Muscle of leg (tissue), 3 donors: ENCODE measurements at regions not wholly inside any gene's neighbourhood (a gene's known extent, or its start where the extent isn't known, plus 50 kb on each side); places are given as distances from the start of the nearest gene placed in this dataset.
"Not testable (repeated sequence)": the region's sequence is repeated elsewhere in the genome, so short reads cannot be mapped to it uniquely, and the experiment has no call there.

ENCODE experiments used
- DNase-seq: peaks from one replicate; pipeline ENCODE4 v3.0.0; 2013
- H3K27ac ChIP-seq: one replicate; pipeline ENCODE4 v1.5.1; 2013; ENCODE audit warnings: mild to moderate bottlenecking, low read length, control low read depth
- H3K27me3 ChIP-seq: one replicate; pipeline ENCODE4 v1.6.1; 2013; ENCODE audit warnings: low read length; ENCODE audit not compliant: control insufficient read depth, insufficient read depth
- H3K36me3 ChIP-seq: one replicate; pipeline ENCODE4 v1.6.1; 2013; ENCODE audit warnings: low read length; ENCODE audit not compliant: control insufficient read depth, insufficient read depth
- H3K4me1 ChIP-seq: one replicate; pipeline ENCODE4 v1.6.1; 2013; ENCODE audit warnings: low read length; ENCODE audit not compliant: control insufficient read depth, insufficient read depth
- H3K4me3 ChIP-seq: one replicate; pipeline ENCODE4 v1.5.1; 2013; ENCODE audit warnings: low read length, control low read depth
- H3K9me3 ChIP-seq: replicated peaks from 2 replicates; pipeline ENCODE4 v1.6.1; 2013; ENCODE audit warnings: low read depth, low read length; ENCODE audit not compliant: control insufficient read depth
- WGBS: methylation state at CpG from one replicate; pipeline ENCODE4 v1.1.5; 2013; ENCODE audit warnings: missing lambda C conversion rate; ENCODE audit not compliant: insufficient coverage; 5-methylcytosine and 5-hydroxymethylcytosine counted together

DNA sequence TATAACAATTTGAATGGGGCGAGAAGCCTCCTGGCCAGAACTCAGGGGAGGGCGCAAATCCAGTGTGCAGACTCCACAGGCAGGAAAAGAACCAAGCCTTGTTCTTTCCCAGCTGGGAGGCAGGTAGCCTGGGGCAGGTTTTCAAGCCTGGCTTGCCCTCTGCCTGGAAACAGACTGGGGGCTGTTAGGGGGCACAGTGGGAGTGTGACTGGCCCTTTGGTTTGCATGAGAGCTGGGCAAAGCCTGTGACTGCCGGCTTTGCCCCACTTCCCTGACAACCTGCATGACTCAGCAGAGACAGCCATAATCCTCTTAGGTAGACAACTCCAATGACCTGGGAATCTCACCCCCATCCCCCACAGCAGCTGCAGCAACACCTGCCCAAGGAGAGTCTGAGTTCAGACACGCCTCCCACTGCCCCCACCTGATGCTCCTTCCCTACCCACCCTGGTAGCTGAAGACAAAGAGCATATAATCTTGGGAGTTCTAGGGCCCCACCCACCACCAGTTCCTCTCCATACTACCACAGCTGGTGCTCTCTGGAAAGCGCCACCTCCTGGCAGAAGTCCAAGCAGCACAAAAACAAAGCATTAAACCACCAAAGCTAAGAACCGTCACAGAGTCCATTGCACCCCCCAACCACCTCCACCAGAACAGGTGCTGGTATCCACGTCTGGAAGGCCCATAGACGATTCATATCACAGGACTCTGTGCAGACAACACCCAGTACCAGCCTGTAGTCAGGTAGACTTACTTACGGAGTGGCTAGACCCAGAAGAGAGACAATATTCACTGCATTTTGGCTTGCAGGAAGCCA, 402.5 kb downstream of the STK39 start:
- no peaks in the 10 kb centered on the region for H3K27me3 ChIP-seq
- no peak for DNase-seq
- no peak overlapping the region for H3K4me3 ChIP-seq
- H3K4me1 ChIP-seq = no peaks in the 10 kb centered on the region
- no peaks in the 10 kb centered on the region for H3K9me3 ChIP-seq
- H3K36me3 ChIP-seq = no peaks in the 10 kb centered on the region
- no peak overlapping the region for H3K27ac ChIP-seq
- WGBS = 78% methylated on average over 6 of the region's 9 CpGs

DNA sequence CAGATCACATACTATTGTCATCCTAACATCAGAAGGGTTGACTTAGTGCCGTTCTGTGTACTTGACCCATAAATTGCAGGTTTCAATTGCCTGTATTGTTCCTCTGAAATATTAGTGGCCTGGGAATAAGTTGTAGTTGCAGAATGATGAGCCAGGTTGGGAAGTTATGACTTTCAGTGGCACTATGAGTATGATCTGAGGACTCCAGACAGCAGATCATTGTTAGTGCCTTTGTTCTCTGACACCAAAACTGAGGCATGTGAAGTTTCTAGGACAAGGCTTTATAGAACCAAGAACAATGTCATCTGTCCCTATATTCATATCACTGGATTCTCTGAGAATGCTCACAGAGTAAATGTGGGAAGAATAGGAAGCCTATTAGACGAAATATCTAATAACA, 403.7 kb downstream of the STK39 start:
- no peak overlapping the region for H3K27ac ChIP-seq
- no peak for DNase-seq
- no peaks in the 10 kb centered on the region for H3K4me1 ChIP-seq
- no peaks in the 10 kb centered on the region for H3K36me3 ChIP-seq
- WGBS = no CpG with 5 or more reads among the region's 2 CpGs
- no peaks in the 10 kb centered on the region for H3K27me3 ChIP-seq
- no peaks in the 10 kb centered on the region for H3K9me3 ChIP-seq
- H3K4me3 ChIP-seq = no peak overlapping the region

DNA sequence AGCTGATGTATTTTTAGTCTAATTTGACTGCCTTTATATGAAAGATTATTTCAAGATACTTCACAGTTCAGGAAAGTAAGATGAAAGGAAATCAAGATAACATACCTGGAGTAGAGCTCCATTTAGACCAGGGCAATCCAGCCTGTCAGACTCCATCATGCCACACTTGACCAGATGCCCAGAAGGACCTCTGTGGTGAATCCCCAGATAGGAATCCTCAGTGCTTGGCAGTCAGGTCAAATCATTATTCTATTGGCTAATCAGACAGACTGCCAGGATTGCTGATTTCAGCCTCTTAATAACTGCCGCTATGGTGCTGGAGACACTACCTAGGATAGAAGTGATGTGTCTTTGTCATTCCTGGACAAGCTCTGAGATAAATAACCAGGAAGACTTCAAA, 404.2 kb downstream of the STK39 start:
- no peak for DNase-seq
- no peaks in the 10 kb centered on the region for H3K4me1 ChIP-seq
- H3K4me3 ChIP-seq = no peak overlapping the region
- no peaks in the 10 kb centered on the region for H3K9me3 ChIP-seq
- no peaks in the 10 kb centered on the region for H3K27me3 ChIP-seq
- no peak overlapping the region for H3K27ac ChIP-seq
- WGBS = no CpG with 5 or more reads among the region's 1 CpG
- no peaks in the 10 kb centered on the region for H3K36me3 ChIP-seq

DNA sequence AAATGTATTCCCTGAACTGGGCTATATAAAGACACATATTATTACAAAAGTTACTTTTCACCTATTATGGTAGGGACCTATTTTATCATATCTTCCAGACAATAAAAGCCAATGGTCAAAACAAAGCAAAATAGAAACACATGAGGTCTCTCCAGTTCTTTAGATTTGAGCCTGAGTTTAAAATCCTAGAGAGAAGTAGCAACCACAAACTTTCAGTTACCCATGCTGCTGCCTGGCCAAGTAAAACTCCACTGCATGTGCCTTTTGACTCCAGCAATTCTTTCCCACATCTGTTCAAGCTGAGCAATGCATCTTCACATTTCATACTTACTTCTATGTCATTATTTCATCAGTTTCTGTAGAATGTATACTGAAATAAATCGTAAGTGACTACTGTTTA, 405.3 kb downstream of the STK39 start:
- H3K4me3 ChIP-seq = no peak overlapping the region
- no peak for DNase-seq
- H3K36me3 ChIP-seq = no peaks in the 10 kb centered on the region
- H3K4me1 ChIP-seq = no peaks in the 10 kb centered on the region
- H3K27me3 ChIP-seq = no peaks in the 10 kb centered on the region
- H3K27ac ChIP-seq = no peak overlapping the region
- no peaks in the 10 kb centered on the region for H3K9me3 ChIP-seq
- no CpG with 5 or more reads among the region's 1 CpG for WGBS

DNA sequence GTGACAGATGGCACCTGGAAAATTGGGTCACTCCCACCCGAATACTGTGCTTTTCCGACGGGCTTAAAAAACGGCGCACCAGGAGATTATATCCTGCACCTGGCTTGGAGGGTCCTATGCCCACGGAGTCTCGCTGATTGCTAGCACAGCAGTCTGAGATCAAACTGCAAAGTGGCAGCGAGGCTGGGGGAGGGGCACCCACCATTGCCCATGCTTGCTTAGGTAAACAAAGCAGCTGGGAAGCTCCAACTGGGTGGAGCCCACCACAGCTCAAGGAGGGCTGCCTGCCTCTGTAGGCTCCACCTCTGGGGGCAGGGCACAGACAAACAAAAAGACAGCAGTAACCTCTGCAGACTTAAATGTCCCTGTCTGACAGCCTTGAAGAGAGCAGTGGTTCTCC, 412.1 kb downstream of the STK39 start:
- H3K4me1 ChIP-seq, H3K36me3 ChIP-seq, H3K9me3 ChIP-seq, H3K4me3 ChIP-seq, H3K27ac ChIP-seq, DNase-seq, H3K27me3 ChIP-seq: not testable (repeated sequence)
- WGBS = 90% methylated on average over 2 of the region's 8 CpGs

DNA sequence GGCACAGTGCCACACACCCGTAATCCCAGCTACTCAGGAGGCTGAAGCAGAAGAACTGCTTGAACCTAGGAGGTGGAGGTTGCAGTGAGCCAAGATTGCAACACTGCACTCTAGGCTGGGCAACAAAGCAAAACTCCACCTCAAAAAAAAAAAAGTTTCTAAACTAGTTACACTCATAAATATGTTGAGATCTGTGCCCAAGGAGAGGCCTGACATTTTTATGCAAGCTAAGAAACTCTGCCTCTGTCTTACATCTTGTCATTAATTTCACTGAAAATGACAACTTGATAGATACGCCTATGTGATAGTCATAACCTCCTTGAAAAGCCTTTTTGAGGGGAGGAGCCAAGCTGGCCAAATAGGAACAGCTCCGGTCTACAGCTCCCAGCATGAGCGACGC, 412.7 kb downstream of the STK39 start:
- Histone ChIP-seq H3K4me1 (no peaks in the 10 kb centered on the region), H3K9me3 (no peaks in the 10 kb centered on the region)
- 100% methylated on average over 3 of the region's 5 CpGs for WGBS

DNA sequence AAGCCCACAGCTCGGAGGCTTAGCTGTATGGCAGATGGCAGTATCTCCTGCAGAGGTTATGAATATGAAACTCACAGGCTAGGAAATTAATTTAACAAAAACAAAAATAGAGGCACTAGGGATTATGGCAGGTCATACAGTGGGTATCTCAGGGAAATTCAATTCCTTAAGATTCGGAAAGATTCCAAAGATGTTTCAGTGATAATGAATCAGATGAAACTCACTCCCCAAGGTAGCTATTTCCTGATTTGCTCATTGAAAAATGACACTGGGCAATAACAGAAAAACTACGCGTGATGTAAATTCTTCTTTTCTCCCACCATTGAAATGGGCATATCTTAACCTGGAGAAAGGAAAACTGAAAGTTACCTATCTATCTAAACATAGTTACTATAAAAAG, 414.1 kb downstream of the STK39 start:
- DNase-seq = no peak
- Histone ChIP-seq H3K4me1 (no peaks in the 10 kb centered on the region), H3K4me3 (no peak overlapping the region), H3K27me3 (no peaks in the 10 kb centered on the region), H3K9me3 (no peaks in the 10 kb centered on the region), H3K36me3 (no peaks in the 10 kb centered on the region), H3K27ac (no peak overlapping the region)
- WGBS = no CpG with 5 or more reads among the region's 4 CpGs

More for the DNA sequence above, 412.7 kb downstream of the STK39 start:
- Histone ChIP-seq H3K27me3 (no peaks in the 10 kb centered on the region), H3K4me3 (no peak overlapping the region), H3K36me3 (no peaks in the 10 kb centered on the region), H3K27ac (no peak overlapping the region)
- no peak for DNase-seq

DNA sequence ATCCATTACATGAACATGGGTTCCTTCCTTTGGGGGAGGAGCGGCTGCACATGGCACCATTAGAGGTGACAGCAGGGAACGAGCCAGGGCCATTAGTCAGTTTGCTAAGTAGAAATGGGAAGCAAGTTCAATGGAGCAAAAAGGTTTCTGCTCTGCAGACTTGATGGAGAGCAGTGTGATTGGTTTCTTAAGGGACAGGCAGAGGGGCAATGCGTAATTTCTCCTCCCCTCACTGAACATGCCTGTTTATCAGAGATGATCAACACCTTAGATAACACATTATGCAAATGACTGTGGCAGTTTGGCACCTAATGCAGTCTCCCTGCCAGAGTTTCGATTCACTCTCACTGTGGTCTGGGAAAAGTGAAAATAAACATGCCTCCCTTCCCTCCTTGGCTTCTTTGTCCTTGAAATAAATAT, 414.5 kb downstream of the STK39 start:
- no peak for DNase-seq
- Histone ChIP-seq H3K27me3 (no peaks in the 10 kb centered on the region), H3K4me1 (no peaks in the 10 kb centered on the region), H3K9me3 (no peaks in the 10 kb centered on the region), H3K36me3 (no peaks in the 10 kb centered on the region), H3K4me3 (no peak overlapping the region), H3K27ac (no peak overlapping the region)
- WGBS = 58% methylated on average over 2 of the region's 4 CpGs

DNA sequence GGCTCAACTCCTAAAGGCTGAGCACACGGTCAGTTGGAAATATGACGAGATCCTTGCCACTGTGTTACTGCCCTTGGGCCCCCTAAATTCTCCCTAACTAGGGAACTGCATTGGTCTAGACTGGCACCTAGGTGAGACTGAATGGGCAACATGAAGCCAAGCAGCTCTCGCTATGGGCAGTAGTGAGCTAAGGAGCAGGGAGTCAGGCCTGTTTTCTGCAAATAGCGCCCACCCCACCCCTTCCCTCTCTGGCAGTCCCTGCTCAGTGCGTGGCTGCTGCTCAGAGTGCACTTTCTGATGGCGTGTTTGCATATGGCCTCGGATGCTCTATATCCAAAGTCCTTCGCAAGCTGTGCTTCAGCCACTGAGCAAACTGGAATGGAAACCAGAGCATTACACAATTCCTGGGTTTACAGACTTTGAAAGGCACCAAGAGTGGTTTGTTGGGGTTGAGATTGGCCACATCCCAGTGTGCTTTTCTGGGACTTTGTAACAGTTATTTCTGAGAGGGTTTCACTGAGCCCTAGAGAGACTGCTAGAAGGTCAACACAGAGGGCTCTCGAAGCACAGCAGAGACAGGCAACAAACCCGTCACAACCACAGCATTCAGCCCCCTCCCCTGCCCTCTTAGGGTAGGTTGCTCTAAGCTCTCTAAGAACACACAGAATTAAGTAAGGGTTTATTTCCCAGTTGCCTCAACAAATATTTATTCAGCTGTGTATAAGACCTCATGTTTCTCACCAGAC, 419.9 kb downstream of the STK39 start:
- Histone ChIP-seq H3K4me3 (no peak overlapping the region), H3K36me3 (no peaks in the 10 kb centered on the region), H3K27ac (no peak overlapping the region), H3K4me1 (no peaks in the 10 kb centered on the region), H3K27me3 (no peaks in the 10 kb centered on the region), H3K9me3 (no peaks in the 10 kb centered on the region)
- DNase-seq = no peak
- 90% methylated on average over 5 of the region's 10 CpGs for WGBS

DNA sequence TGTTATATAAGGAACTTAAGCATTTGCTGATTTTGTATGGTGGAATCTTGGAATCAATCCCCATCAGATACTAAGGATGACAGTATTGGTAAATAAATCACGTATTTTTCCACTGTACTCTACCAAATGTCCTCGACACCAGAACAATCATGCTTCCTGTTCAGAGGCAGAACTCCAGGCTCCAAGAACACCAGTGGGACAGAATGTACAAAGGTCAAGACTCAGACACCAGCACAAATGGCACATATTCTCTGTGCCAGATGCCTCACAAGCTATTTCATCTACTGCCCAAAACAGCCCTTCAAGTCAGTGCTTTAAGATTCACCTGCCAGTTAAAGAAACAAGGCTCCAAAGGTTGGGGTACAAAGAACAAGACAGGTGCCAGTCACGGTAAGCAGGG, 420.5 kb downstream of the STK39 start:
- Histone ChIP-seq H3K36me3 (no peaks in the 10 kb centered on the region), H3K27me3 (no peaks in the 10 kb centered on the region), H3K9me3 (no peaks in the 10 kb centered on the region), H3K4me3 (no peak overlapping the region), H3K4me1 (no peaks in the 10 kb centered on the region), H3K27ac (no peak overlapping the region)
- WGBS = 84% methylated on average over 2 of the region's 3 CpGs
- no peak for DNase-seq
